GM12878 (cell line): ENCODE measurements at regions not wholly inside any gene's neighbourhood (a gene's known extent, or its start where the extent isn't known, plus 50 kb on each side); places are given as distances from the start of the nearest gene placed in this dataset.

ENCODE experiments used
- ATAC-seq: fragments of 200-7000 bp; cut with Tn5 transposase; 3 replicates; pipeline ENCODE4 v1.9.1; 2020; ENCODE audit warnings: mild to moderate bottlenecking, moderate library complexity
- BruUV-seq: library from RNA; stranded (reverse); fragments of 400-500 nt; replicated peaks from 2 replicates; lab custom pipeline; 2021; lab: Mats Ljungman, UMichigan
- CTCF ChIA-PET: fragments of 300-600 bp; sonication (Branson Sonifier 250); formaldehyde crosslinking; extraction: SDS; loops from one replicate; lab custom pipeline; 2021; ENCODE audit warnings: inconsistent platforms; lab: Yijun Ruan, JAX
- POLR2A ChIA-PET: fragments of 350-600 bp; formaldehyde crosslinking; extraction: SDS; loops from one replicate; lab custom pipeline; 2021; ENCODE audit warnings: inconsistent platforms; lab: Charles Lee
- RAD21 ChIA-PET: fragments of 300-600 bp; sonication (Branson Sonifier 250); formaldehyde crosslinking; loops from one replicate; lab custom pipeline; 2023; ENCODE audit warnings: antibody characterized with exemption; ENCODE audit not compliant: unreplicated experiment; lab: Charles Lee
- SMC1A ChIA-PET: fragments of 300-600 bp; sonication (Branson Sonifier 250); formaldehyde crosslinking; loops from one replicate; lab custom pipeline; 2023; ENCODE audit not compliant: unreplicated experiment, uncharacterized antibody; lab: Charles Lee
- DNase-seq: peaks from one replicate; pipeline ENCODE4 v3.0.0-alpha.2; 2011; ENCODE audit warnings: low read depth, low spot score
- FAIRE-seq: peaks from 3 replicates; lab custom pipeline; 2011; peaks lifted over from hg19 to GRCh38; lab: Jason Lieb, UNC
- H2AFZ ChIP-seq: 2 replicates; pipeline ENCODE4 v1.6.0; 2011; ENCODE audit warnings: low read depth, low read length, control low read depth; ENCODE audit not compliant: control insufficient read depth
- H3K27ac ChIP-seq: 2 replicates; pipeline ENCODE4 v1.5.1; 2011; ENCODE audit warnings: control low read depth; ENCODE audit not compliant: control insufficient read depth, insufficient read depth
- H3K27me3 ChIP-seq, 2 experiments: replicated peaks in 1 of 2; 2 replicates each; pipeline versions ENCODE4 v1.6.0 to v1.6.1; 2011; ENCODE audit warnings: low read length in 1 of 2; ENCODE audit not compliant: control insufficient read depth in 2 of 2, insufficient read depth in 2 of 2
- H3K36me3 ChIP-seq, 2 experiments: 2 replicates each; pipeline ENCODE4 v1.5.1; 2011; ENCODE audit warnings: low read length in 1 of 2; ENCODE audit not compliant: control insufficient read depth in 2 of 2, insufficient read depth in 2 of 2
- H3K4me1 ChIP-seq: 2 replicates; pipeline ENCODE4 v1.6.1; 2011; ENCODE audit warnings: mild to moderate bottlenecking, low read length, moderate library complexity, mixed read lengths; ENCODE audit not compliant: control insufficient read depth, insufficient read depth
- H3K4me2 ChIP-seq: 2 replicates; pipeline ENCODE4 v1.6.0; 2011; ENCODE audit warnings: control low read depth; ENCODE audit not compliant: control insufficient read depth, insufficient read depth
- H3K4me3 ChIP-seq: fragments of 200-600 bp; sonication (generic); 2 replicates; pipeline ENCODE4 v1.5.1; 2016
- H3K79me2 ChIP-seq: 2 replicates; pipeline ENCODE4 v1.6.0; 2011; ENCODE audit warnings: low read length; ENCODE audit not compliant: control insufficient read depth, insufficient read depth
- H3K9ac ChIP-seq: 2 replicates; pipeline ENCODE4 v1.8.0; 2011; ENCODE audit warnings: low read length, control low read depth, mixed read lengths; ENCODE audit not compliant: control insufficient read depth, insufficient read depth
- H3K9me3 ChIP-seq: replicated peaks from 3 replicates; pipeline ENCODE4 v1.5.1; 2011; ENCODE audit warnings: mild to moderate bottlenecking, low read length; ENCODE audit not compliant: control insufficient read depth, insufficient read depth
- H4K20me1 ChIP-seq: 2 replicates; pipeline ENCODE4 v1.6.0; 2011; ENCODE audit not compliant: control insufficient read depth, insufficient read depth
- ATF7 ChIP-seq: fragments of 450-650 bp; IDR thresholded peaks from 2 replicates; pipeline ENCODE4 v1.6.1; 2016; ENCODE audit warnings: low read depth, mild to moderate bottlenecking
- CHD2 ChIP-seq: IDR thresholded peaks from 2 replicates; pipeline ENCODE4 v1.6.1; 2011; ENCODE audit warnings: low read depth, low read length, improper control_type of control experiment, borderline replicate concordance
- WGBS: methylation state at CpG from one replicate; pipeline ENCODE4 v1.1.6; 2016; ENCODE audit warnings: low lambda C conversion rate; ENCODE audit not compliant: insufficient replicate concordance, insufficient coverage; ENCODE audit errors: missing lambda C conversion rate; 5-methylcytosine and 5-hydroxymethylcytosine counted together
- in situ Hi-C: fragments of 300-500 bp; cut with MboI; formaldehyde crosslinking; loops from 9 replicates; pipeline ENCODE4 v1.14.3; 2018; ENCODE audit warnings: mixed read lengths
- intact Hi-C: fragments of 100-400 bp; cut with micrococcal nuclease; formaldehyde crosslinking; loops from one replicate; pipeline ENCODE4 v1.14.2; 2022; ENCODE audit not compliant: unreplicated experiment

- Histone ChIP-seq H3K9me3 (no peaks in the 10 kb centered on the region), H3K79me2 (no peaks in the 10 kb centered on the region), H3K27ac (no peak overlapping the region), H2AFZ (no peak overlapping the region), H3K36me3 (no peaks in the 10 kb centered on the region), H3K4me3 (no peak overlapping the region), H4K20me1 (no peaks in the 10 kb centered on the region), H3K27me3 (no peaks in the 10 kb centered on the region; a peak in 1 of 4 replicates), H3K4me2 (no peak overlapping the region), H3K4me1 (no peaks in the 10 kb centered on the region), H3K9ac (no peak overlapping the region)
- ChIA-PET CTCF (interaction anchor here (0.5 to 1.2 kb wide), 2 partner anchors 11 to 1245 kb away, joined by 3 to 4 read pairs; no protein-coding TSS in a partner anchor), POLR2A (no interaction called here), RAD21 (no interaction called here), SMC1A (interaction anchor here (0.8 to 1.1 kb wide), 2 partner anchors 225 to 1245 kb away, joined by 3 read pairs; no protein-coding TSS in a partner anchor)
- in situ Hi-C loops (no loop called here), intact Hi-C loops (no loop called here)
- no peak for TF ChIP-seq ATF7
- BruUV-seq, result no TSS peak
- FAIRE-seq, result no peak
- no peak for DNase-seq
- ATAC-seq, result no peak
- WGBS, result 47% methylated on average over 2 of the region's 2 CpGs
Measured at GRCh38 chr6:73964241-73964854, 268.3 kb downstream of the CD109 start.

- no peak for ATAC-seq
- H3K27ac ChIP-seq, result no peak overlapping the region
- RAD21 ChIA-PET, result no interaction called here
Measured at GRCh38 chr6:73962884-73963283, 266.9 kb downstream of the CD109 start.

More at GRCh38 chr6:73962884-73963283, 266.9 kb downstream of the CD109 start:
- Histone ChIP-seq H4K20me1 (no peaks in the 10 kb centered on the region), H3K36me3 (no peaks in the 10 kb centered on the region), H3K79me2 (no peaks in the 10 kb centered on the region), H2AFZ (no peak overlapping the region), H3K27me3 (no peaks in the 10 kb centered on the region), H3K4me1 (no peaks in the 10 kb centered on the region), H3K4me2 (no peak overlapping the region), H3K4me3 (no peak overlapping the region), H3K9ac (no peak overlapping the region), H3K9me3 (no peaks in the 10 kb centered on the region)
- POLR2A ChIA-PET, result no interaction called here
- CTCF ChIA-PET, result no interaction called here
- WGBS, result 35% methylated on average over 3 of the region's 3 CpGs
- no peak for DNase-seq
- SMC1A ChIA-PET, result no interaction called here
- no peak for TF ChIP-seq CHD2
- FAIRE-seq, result no peak
- BruUV-seq, result no TSS peak
- in situ Hi-C loops, result no loop called here
- intact Hi-C loops, result no loop called here
